HUES48 (cell line): ENCODE measurements at regions not wholly inside any gene's neighbourhood (a gene's known extent, or its start where the extent isn't known, plus 50 kb on each side); places are given as distances from the start of the nearest gene placed in this dataset.
"Not testable (repeated sequence)": the region's sequence is repeated elsewhere in the genome, so short reads cannot be mapped to it uniquely, and the experiment has no call there.

Experiments used
- H3K27ac ChIP-seq: one replicate; pipeline ENCODE4 v1.7.0; 2013; ENCODE audit warnings: low read depth, low read length, inconsistent platforms
- H3K27me3 ChIP-seq: 2 replicates; pipeline ENCODE4 v1.6.1; 2013; ENCODE audit warnings: mild to moderate bottlenecking, low read length; ENCODE audit not compliant: control insufficient read depth, insufficient read depth
- H3K36me3 ChIP-seq: 2 replicates; pipeline ENCODE4 v1.6.1; 2013; ENCODE audit warnings: low read length; ENCODE audit not compliant: control insufficient read depth, insufficient read depth
- H3K4me1 ChIP-seq: 2 replicates; pipeline ENCODE4 v1.6.1; 2013; ENCODE audit warnings: mild to moderate bottlenecking, low read length; ENCODE audit not compliant: control insufficient read depth, insufficient read depth
- H3K4me3 ChIP-seq: 2 replicates; pipeline ENCODE4 v1.5.1; 2013; ENCODE audit warnings: mild to moderate bottlenecking, low read depth, low read length
- H3K9ac ChIP-seq: 2 replicates; pipeline ENCODE4 v1.6.1; 2013; ENCODE audit warnings: mild to moderate bottlenecking, low read depth, low read length, moderate library complexity
- H3K9me3 ChIP-seq: 2 replicates; pipeline ENCODE4 v1.6.1; 2013; ENCODE audit warnings: low read length; ENCODE audit not compliant: control insufficient read depth, insufficient read depth

DNA sequence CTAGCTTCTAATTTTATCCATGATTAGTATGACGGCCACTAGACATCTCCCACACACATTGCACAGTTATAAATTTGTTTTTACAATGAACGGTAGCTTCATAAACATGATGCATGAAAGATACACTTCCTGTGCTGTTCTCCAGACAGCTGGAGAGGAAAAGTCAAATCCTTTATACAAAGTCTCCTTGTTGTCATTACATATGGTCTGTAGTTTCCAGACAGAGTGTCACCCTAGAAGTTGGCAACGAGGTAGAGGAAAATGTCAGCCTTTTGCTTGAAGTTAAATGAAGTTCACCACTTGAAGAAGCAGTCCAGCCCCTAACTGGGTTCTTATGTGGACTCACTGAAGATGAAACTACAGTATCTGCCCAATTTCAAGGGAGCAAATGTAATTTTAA, 253.0 kb upstream of the P2RY1 start:
- H3K4me1 ChIP-seq = no peaks in the 10 kb centered on the region
- H3K4me3 ChIP-seq = no peak overlapping the region
- H3K9ac ChIP-seq = no peak overlapping the region
- H3K27me3 ChIP-seq = no peaks in the 10 kb centered on the region
- no peak overlapping the region for H3K27ac ChIP-seq
- H3K36me3 ChIP-seq = no peaks in the 10 kb centered on the region
- no peaks in the 10 kb centered on the region for H3K9me3 ChIP-seq

GRCh38 chr3:152583963-152584362, 251.0 kb upstream of the P2RY1 start:
- Histone ChIP-seq H3K36me3 (no peaks in the 10 kb centered on the region), H3K4me3 (no peak overlapping the region), H3K27me3 (no peaks in the 10 kb centered on the region), H3K9ac (no peak overlapping the region), H3K4me1 (no peaks in the 10 kb centered on the region), H3K27ac (no peak overlapping the region), H3K9me3 (no peaks in the 10 kb centered on the region)

GRCh38 chr3:152586974-152587373, 248.0 kb upstream of the P2RY1 start:
- Histone ChIP-seq H3K4me1 (no peaks in the 10 kb centered on the region), H3K4me3 (no peak overlapping the region), H3K27me3 (no peaks in the 10 kb centered on the region), H3K27ac (no peak overlapping the region), H3K36me3 (no peaks in the 10 kb centered on the region), H3K9ac (no peak overlapping the region), H3K9me3 (no peaks in the 10 kb centered on the region)

- no peaks in the 10 kb centered on the region for H3K36me3 ChIP-seq
Observed at GRCh38 chr3:152587861-152588260, 247.1 kb upstream of the P2RY1 start.

GRCh38 chr3:152589644-152590043, 245.3 kb upstream of the P2RY1 start:
- H3K27ac ChIP-seq = no peak overlapping the region
- H3K36me3 ChIP-seq = no peaks in the 10 kb centered on the region
- no peaks in the 10 kb centered on the region for H3K4me1 ChIP-seq
- H3K4me3 ChIP-seq = no peak overlapping the region
- H3K9ac ChIP-seq = no peak overlapping the region
- no peaks in the 10 kb centered on the region for H3K9me3 ChIP-seq
- no peaks in the 10 kb centered on the region for H3K27me3 ChIP-seq

More at GRCh38 chr3:152587861-152588260, 247.1 kb upstream of the P2RY1 start:
- Histone ChIP-seq H3K4me1 (no peaks in the 10 kb centered on the region), H3K27ac (no peak overlapping the region), H3K9ac (no peak overlapping the region), H3K27me3 (no peaks in the 10 kb centered on the region), H3K4me3 (no peak overlapping the region), H3K9me3 (no peaks in the 10 kb centered on the region)

DNA sequence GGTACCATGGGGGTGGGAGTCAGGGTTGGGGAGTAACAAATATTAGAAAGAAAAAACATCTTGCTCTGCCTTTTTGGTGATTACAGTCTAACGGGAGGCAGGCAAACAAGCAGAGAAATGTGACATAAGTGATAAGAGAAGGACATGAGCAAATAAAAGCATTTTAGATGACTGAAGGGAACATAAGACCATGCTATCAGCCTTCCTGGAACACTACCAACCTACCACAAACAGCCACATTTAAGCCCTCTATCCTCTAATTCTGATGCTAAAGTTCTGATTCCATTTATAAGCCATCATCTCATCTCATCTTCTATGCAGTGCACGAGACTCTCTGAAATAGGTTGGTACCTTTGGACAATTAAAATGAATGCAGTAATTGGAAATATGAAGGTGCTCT, 243.4 kb upstream of the P2RY1 start:
- Histone ChIP-seq H3K9me3 (no peaks in the 10 kb centered on the region), H3K27me3 (no peaks in the 10 kb centered on the region), H3K9ac (no peak overlapping the region), H3K4me3 (no peak overlapping the region), H3K27ac (no peak overlapping the region), H3K4me1 (0 out of 2 replicates have a peak, but pooled peaks cover 8% of the 10 kb centered on the region), H3K36me3 (no peaks in the 10 kb centered on the region)

DNA sequence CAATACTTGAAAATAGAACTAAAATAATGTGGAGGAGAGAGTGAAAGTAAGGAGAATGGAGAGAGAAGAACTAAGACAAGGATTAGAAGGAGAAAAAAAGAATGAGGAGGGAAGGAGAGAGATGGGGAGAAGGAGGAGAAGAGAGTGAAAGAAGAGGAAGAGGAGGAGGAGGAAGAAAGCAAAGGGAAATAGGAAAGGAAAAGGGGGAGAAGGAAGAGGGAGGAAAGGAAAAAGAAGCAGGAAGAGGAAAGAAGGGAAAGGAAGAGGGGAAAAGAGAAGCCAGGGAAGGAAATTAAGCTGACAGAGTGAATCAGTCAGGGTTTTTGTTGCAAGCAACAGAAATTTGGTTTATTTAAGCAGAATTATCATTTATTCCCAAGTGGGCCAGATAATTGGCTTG, 241.7 kb upstream of the P2RY1 start:
- Histone ChIP-seq H3K9me3 (no peaks in the 10 kb centered on the region; the same call in 1 of the 2 replicates), H3K9ac (no peak overlapping the region), H3K27me3 (no peaks in the 10 kb centered on the region), H3K4me1 (0 out of 2 replicates have a peak, but pooled peaks cover 11% of the 10 kb centered on the region), H3K36me3 (no peaks in the 10 kb centered on the region), H3K27ac (no peak overlapping the region), H3K4me3 (no peak overlapping the region)

GRCh38 chr3:152595975-152596821, 238.7 kb upstream of the P2RY1 start:
- H3K27me3 ChIP-seq = no peaks in the 10 kb centered on the region
- H3K36me3 ChIP-seq = no peaks in the 10 kb centered on the region
- no peaks in the 10 kb centered on the region; the same call in 1 of the 2 replicates for H3K9me3 ChIP-seq
- H3K4me1 ChIP-seq = 0 out of 2 replicates have a peak, but pooled peaks cover 11% of the 10 kb centered on the region
- peak overlapping the region; percentile 56 for H3K27ac ChIP-seq
- no peak overlapping the region for H3K9ac ChIP-seq
- no peak overlapping the region for H3K4me3 ChIP-seq

DNA sequence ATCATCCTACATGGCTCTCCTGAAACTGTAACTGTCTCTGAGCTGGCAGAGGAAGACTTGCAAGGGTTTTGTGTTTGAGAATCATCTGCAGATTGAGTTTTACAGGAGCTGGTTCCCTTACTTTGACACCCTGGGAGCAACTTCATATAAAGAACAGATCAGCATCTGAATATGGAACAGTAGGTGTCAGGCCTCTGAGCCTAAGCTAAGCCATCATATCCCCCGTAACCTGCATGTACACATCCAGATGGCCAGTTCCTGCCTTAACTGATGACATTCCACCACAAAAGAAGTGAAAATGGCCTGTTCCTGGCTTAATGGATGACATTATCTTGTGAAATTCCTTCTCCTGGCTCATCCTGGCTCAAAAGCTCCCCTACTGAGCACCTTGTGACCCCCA, 238.1 kb upstream of the P2RY1 start:
- 0 out of 2 replicates have a peak, but pooled peaks cover 11% of the 10 kb centered on the region for H3K4me1 ChIP-seq
- H3K27me3 ChIP-seq, H3K9ac ChIP-seq, H3K9me3 ChIP-seq, H3K4me3 ChIP-seq, H3K36me3 ChIP-seq: not testable (repeated sequence)
- peak overlapping the region; percentile 56 for H3K27ac ChIP-seq

GRCh38 chr3:152606146-152606545, 228.8 kb upstream of the P2RY1 start:
- no peak overlapping the region for H3K4me3 ChIP-seq
- H3K9me3 ChIP-seq = no peaks in the 10 kb centered on the region; the same call in 1 of the 2 replicates

GRCh38 chr3:152607179-152607578, 227.8 kb upstream of the P2RY1 start:
- Histone ChIP-seq H3K9me3 (no peaks in the 10 kb centered on the region; the same call in 1 of the 2 replicates), H3K36me3 (no peaks in the 10 kb centered on the region), H3K27ac (no peak overlapping the region), H3K4me1 (peaks cover 26% of the 10 kb centered on the region), H3K4me3 (no peak overlapping the region), H3K27me3 (no peaks in the 10 kb centered on the region), H3K9ac (no peak overlapping the region)

More at GRCh38 chr3:152606146-152606545, 228.8 kb upstream of the P2RY1 start:
- Histone ChIP-seq H3K36me3 (no peaks in the 10 kb centered on the region), H3K9ac (no peak overlapping the region), H3K27ac (no peak overlapping the region), H3K27me3 (no peaks in the 10 kb centered on the region), H3K4me1 (peaks cover 26% of the 10 kb centered on the region)
